Activated naive CD8-positive, alpha-beta T cell treated with anti-CD3 and anti-CD28 coated beads, Interleukin-2, amount 50 U/mL, for 24 hours (primary cell): ENCODE measurements at regions not wholly inside any gene's neighbourhood (a gene's known extent, or its start where the extent isn't known, plus 50 kb on each side); places are given as distances from the start of the nearest gene placed in this dataset.

Source experiments
- ATAC-seq: fragments of 150-1000 bp; cut with Tn5 transposase; one replicate; pipeline ENCODE4 v1.10.0; 2021
- DNase-seq: peaks from one replicate; pipeline ENCODE4 v3.0.0; 2021
- H3K27ac Mint-ChIP-seq: one replicate; pipeline ENCODE4 v1.8.0; 2021; ENCODE audit warnings: mild to moderate bottlenecking, mixed read lengths
- H3K27me3 Mint-ChIP-seq: one replicate; pipeline ENCODE4 v1.8.0; 2021; ENCODE audit warnings: mixed read lengths
- H3K36me3 Mint-ChIP-seq: one replicate; pipeline ENCODE4 v1.8.0; 2021; ENCODE audit warnings: low read depth, mixed read lengths
- H3K4me1 Mint-ChIP-seq: one replicate; pipeline ENCODE4 v1.8.0; 2021; ENCODE audit warnings: mixed read lengths
- H3K4me3 Mint-ChIP-seq: one replicate; pipeline ENCODE4 v1.8.0; 2021; ENCODE audit warnings: mild to moderate bottlenecking, moderate library complexity, mixed read lengths
- H3K9me3 Mint-ChIP-seq: one replicate; pipeline ENCODE4 v1.8.0; 2021; ENCODE audit warnings: mixed read lengths

- Mint-ChIP-seq H3K27ac (no peak overlapping the region), H3K27me3 (no peaks in the 10 kb centered on the region), H3K4me3 (no peak overlapping the region), H3K9me3 (peaks cover 6% of the 10 kb centered on the region), H3K36me3 (no peaks in the 10 kb centered on the region), H3K4me1 (no peaks in the 10 kb centered on the region)
- ATAC-seq (no peak), DNase-seq (no peak)
Measured at GRCh38 chr16:63623551-63624039, 1498.3 kb downstream of the CDH11 start.

DNA sequence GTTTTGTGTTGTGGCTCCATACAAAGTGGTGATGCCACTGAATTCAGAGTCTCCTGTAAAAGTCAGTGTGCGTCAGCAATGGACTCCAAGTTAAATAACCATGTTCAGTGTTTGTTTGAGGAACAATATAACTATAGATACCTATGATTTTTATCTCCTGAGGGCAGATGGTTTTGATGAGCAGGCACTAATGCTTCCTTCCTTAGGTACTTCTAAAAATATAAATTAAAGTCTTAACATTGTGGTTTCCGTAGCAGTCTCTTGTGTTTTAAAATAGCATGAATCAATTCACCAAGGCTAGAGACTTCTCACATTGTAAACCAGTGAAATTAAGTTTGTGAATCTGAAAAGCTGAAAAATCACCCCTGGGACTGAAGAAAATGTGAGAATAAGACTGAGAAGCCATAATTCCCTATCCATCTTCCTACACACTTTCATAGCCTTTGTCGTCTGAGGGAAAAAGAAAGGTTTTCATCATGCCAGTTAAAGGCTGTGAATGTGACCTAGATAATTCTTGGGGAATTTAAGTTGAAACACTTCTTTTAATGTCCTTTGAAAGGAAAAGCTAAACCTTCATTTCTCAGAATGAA, 1502.9 kb downstream of the CDH11 start:
- ATAC-seq, result no peak
- H3K27me3 Mint-ChIP-seq, result no peaks in the 10 kb centered on the region
- H3K36me3 Mint-ChIP-seq, result no peaks in the 10 kb centered on the region
- peaks cover 7% of the 10 kb centered on the region for H3K9me3 Mint-ChIP-seq
- DNase-seq, result no peak
- no peak overlapping the region for H3K4me3 Mint-ChIP-seq
- H3K4me1 Mint-ChIP-seq, result no peaks in the 10 kb centered on the region
- no peak overlapping the region for H3K27ac Mint-ChIP-seq

DNA sequence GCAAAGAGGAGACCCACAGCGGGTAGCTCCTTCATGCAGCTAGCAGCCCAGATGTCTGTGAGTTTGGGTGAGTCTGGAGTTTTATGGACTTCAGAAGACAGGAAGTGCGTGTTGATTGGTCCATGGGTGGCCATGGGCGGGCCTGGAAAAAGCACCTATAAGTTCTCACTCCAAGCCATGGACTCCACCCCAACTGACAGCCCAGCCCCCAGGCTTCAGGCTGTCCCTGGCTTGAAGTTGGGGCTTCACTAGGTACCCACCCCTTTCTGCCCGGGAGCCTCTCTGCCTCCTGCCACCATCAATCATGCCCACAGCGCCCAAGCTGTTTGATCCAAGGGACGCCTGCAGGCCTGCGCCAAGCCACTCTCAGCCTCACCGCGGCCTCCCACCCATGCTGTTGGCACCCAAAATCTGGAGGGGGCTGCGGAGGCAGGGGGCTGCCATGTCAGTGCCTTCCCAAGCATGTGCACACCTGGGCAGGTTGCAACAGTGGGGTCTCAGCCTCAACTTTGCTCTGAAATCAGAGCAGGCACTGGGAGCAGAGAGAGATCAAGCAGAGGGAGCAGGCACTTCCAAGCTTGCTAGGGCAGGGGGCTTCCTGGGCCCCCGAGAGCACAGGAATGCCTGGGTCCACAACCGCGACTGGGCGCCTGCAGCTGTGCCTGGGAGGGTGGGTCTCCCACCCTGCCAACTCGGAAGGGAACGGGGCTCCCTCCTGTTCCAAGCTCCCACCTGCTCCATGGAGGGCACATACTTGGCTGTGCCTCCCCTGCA, 1503.7 kb downstream of the CDH11 start:
- H3K9me3 Mint-ChIP-seq, result peaks cover 15% of the 10 kb centered on the region
- no peaks in the 10 kb centered on the region for H3K36me3 Mint-ChIP-seq
- no peaks in the 10 kb centered on the region for H3K4me1 Mint-ChIP-seq
- ATAC-seq (no peak), DNase-seq (no peak)
- no peak overlapping the region for H3K4me3 Mint-ChIP-seq
- H3K27me3 Mint-ChIP-seq, result no peaks in the 10 kb centered on the region
- no peak overlapping the region for H3K27ac Mint-ChIP-seq

GRCh38 chr16:63617047-63617989, 1504.5 kb downstream of the CDH11 start:
- Mint-ChIP-seq H3K4me3 (no peak overlapping the region), H3K36me3 (no peaks in the 10 kb centered on the region), H3K4me1 (no peaks in the 10 kb centered on the region), H3K27me3 (no peaks in the 10 kb centered on the region), H3K27ac (no peak overlapping the region), H3K9me3 (peaks cover 19% of the 10 kb centered on the region)
- ATAC-seq (no peak), DNase-seq (no peak)

GRCh38 chr16:63614429-63614828, 1507.4 kb downstream of the CDH11 start:
- no peak overlapping the region for H3K4me3 Mint-ChIP-seq
- ATAC-seq, result no peak
- H3K4me1 Mint-ChIP-seq, result no peaks in the 10 kb centered on the region
- H3K27me3 Mint-ChIP-seq, result no peaks in the 10 kb centered on the region
- H3K27ac Mint-ChIP-seq, result no peak overlapping the region
- DNase-seq, result no peak
- peaks cover 23% of the 10 kb centered on the region for H3K9me3 Mint-ChIP-seq
- no peaks in the 10 kb centered on the region for H3K36me3 Mint-ChIP-seq

DNA sequence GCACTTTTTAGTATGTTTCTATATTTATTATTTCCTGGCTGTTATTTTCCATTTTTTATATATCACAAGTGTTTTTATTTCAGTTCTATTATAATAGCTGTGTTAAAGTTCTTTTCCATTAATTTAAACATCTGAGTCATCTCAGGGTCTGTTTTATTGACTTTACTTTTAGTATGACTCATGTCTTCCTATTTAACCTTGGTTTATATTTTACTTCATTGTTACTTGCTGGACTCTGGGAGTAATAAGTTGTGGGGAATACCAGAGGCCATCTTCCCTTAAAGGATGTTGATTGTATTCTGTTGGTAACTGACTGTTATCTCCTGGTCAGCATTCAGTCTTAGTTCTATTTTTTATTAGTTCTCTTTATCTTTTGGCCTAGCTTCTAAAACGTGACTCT, 1508.2 kb downstream of the CDH11 start:
- no peak for DNase-seq
- Mint-ChIP-seq H3K27me3 (no peaks in the 10 kb centered on the region), H3K36me3 (no peaks in the 10 kb centered on the region), H3K4me3 (no peak overlapping the region), H3K9me3 (peaks cover 29% of the 10 kb centered on the region), H3K4me1 (no peaks in the 10 kb centered on the region), H3K27ac (no peak overlapping the region)
- no peak for ATAC-seq

- no peak overlapping the region for H3K27ac Mint-ChIP-seq
- H3K27me3 Mint-ChIP-seq, result no peaks in the 10 kb centered on the region
- ATAC-seq (no peak), DNase-seq (no peak)
- H3K36me3 Mint-ChIP-seq, result no peaks in the 10 kb centered on the region
- H3K4me1 Mint-ChIP-seq, result no peaks in the 10 kb centered on the region
- H3K4me3 Mint-ChIP-seq, result no peak overlapping the region
- H3K9me3 Mint-ChIP-seq, result peaks cover 29% of the 10 kb centered on the region
Measured at GRCh38 chr16:63612462-63613227, 1509.2 kb downstream of the CDH11 start.

GRCh38 chr16:63606778-63607177, 1515.1 kb downstream of the CDH11 start:
- no peaks in the 10 kb centered on the region for H3K4me1 Mint-ChIP-seq
- no peaks in the 10 kb centered on the region for H3K36me3 Mint-ChIP-seq
- H3K27me3 Mint-ChIP-seq, result no peaks in the 10 kb centered on the region
- no peak overlapping the region for H3K27ac Mint-ChIP-seq
- no peak overlapping the region for H3K4me3 Mint-ChIP-seq
- H3K9me3 Mint-ChIP-seq, result peaks cover 19% of the 10 kb centered on the region
- no peak for ATAC-seq
- no peak for DNase-seq

DNA sequence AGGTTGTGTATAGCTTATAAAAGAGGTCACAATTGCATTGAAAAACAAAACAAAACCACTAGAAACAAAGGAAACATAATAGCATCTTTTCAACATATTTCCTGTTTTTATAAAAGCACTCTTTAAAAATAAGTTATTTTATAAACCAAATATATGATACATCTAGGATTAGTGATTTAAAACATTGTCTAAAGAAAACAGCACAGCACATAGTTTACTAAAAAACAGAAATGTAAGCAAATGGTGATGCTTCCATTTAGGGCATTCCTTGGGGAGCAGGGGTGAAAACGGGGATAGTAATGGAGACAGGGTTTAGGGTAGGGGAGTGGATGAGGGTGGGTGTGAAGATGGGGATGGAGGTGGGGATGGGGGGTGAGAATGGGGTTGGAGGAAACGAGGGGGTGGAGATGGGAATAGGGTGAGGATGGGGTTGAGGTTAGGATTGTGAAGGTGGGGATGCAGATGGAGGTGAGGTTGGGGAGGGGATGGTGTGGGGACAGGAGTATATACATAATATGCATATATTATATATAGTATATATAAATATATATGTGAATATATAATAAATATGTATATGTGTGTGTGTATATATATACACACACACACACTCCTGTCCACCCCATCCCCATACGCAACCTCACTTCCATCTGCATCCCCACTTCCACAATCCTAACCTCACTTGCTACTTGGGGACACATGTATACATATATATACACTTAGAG, 1519.5 kb downstream of the CDH11 start:
- no peaks in the 10 kb centered on the region for H3K4me1 Mint-ChIP-seq
- H3K27me3 Mint-ChIP-seq, result no peaks in the 10 kb centered on the region
- no peak overlapping the region for H3K4me3 Mint-ChIP-seq
- DNase-seq, result no peak
- peaks cover 24% of the 10 kb centered on the region for H3K9me3 Mint-ChIP-seq
- no peak for ATAC-seq
- no peak overlapping the region for H3K27ac Mint-ChIP-seq
- H3K36me3 Mint-ChIP-seq, result no peaks in the 10 kb centered on the region

- Mint-ChIP-seq H3K27me3 (no peaks in the 10 kb centered on the region), H3K27ac (no peak overlapping the region), H3K9me3 (peaks cover 14% of the 10 kb centered on the region), H3K36me3 (no peaks in the 10 kb centered on the region), H3K4me3 (no peak overlapping the region), H3K4me1 (no peaks in the 10 kb centered on the region)
- DNase-seq (no peak), ATAC-seq (no peak)
Measured at GRCh38 chr16:63596716-63597115, 1525.1 kb downstream of the CDH11 start.

DNA sequence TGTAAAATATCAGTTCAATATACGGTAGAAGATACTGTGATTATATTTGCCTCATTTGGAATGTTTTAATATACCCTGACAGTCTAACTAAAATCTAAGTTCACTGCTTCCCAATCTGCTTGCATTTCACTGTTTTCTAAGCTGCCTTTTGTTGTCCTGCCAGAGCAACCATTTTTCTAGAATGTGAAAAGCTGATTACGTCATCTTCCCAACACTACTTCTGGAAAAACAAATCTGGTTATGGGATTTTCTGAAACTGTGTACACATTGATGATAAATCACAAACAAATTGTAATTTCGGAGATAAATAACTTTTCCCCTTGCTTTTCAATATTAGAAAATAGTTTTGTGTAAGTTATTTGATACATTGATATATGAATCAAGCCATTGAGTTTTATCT, 1529.0 kb downstream of the CDH11 start:
- no peak overlapping the region for H3K27ac Mint-ChIP-seq
- no peaks in the 10 kb centered on the region for H3K4me1 Mint-ChIP-seq
- no peak overlapping the region for H3K4me3 Mint-ChIP-seq
- H3K36me3 Mint-ChIP-seq, result no peaks in the 10 kb centered on the region
- H3K9me3 Mint-ChIP-seq, result peaks cover 9% of the 10 kb centered on the region
- DNase-seq (no peak), ATAC-seq (no peak)
- H3K27me3 Mint-ChIP-seq, result no peaks in the 10 kb centered on the region

DNA sequence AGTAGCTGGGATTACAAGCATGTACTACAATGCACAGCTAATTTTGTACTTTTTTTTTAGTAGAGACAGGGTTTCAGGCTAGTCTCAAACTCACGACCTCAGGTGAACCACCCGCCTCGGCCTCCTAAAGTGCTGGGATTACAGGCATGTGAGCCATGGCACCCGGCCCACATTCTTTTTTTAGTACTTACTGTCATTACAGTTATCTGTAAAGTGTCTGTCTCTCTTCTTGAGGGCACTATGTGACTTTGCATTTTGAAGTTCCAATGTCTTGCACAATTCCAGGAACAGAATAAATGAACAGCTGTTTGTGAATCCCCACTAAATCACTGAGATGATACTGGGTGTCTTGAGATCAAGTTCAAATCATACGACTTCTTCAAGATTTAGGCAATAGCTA, 1540.3 kb downstream of the CDH11 start:
- Mint-ChIP-seq H3K4me1 (no peaks in the 10 kb centered on the region), H3K9me3 (peaks cover 5% of the 10 kb centered on the region), H3K36me3 (no peaks in the 10 kb centered on the region), H3K4me3 (no peak overlapping the region), H3K27me3 (no peaks in the 10 kb centered on the region), H3K27ac (no peak overlapping the region)
- ATAC-seq (no peak), DNase-seq (no peak)

DNA sequence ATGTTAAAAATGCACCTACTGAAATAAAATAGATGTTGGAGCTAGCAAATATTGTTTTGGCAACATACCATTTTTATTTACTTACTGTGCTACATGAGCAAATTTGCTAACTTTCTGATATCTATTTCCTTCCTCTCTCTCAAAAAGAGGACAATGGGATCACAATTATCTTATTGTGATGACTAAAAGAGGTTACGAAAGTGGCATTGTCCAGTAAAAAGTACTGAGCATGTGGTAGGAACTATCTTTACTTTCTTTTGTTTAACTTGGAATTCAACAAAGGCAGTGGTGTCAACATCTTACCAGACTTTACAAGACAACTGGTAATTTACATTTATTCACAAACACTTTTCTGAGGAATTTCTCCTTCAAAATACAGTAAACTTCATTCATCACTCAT, 1542.6 kb upstream of the CDH8 start:
- no peaks in the 10 kb centered on the region for H3K4me1 Mint-ChIP-seq
- no peak for ATAC-seq
- no peak overlapping the region for H3K27ac Mint-ChIP-seq
- H3K36me3 Mint-ChIP-seq, result no peaks in the 10 kb centered on the region
- no peak overlapping the region for H3K4me3 Mint-ChIP-seq
- DNase-seq, result no peak
- no peaks in the 10 kb centered on the region for H3K27me3 Mint-ChIP-seq
- peaks cover 11% of the 10 kb centered on the region for H3K9me3 Mint-ChIP-seq

DNA sequence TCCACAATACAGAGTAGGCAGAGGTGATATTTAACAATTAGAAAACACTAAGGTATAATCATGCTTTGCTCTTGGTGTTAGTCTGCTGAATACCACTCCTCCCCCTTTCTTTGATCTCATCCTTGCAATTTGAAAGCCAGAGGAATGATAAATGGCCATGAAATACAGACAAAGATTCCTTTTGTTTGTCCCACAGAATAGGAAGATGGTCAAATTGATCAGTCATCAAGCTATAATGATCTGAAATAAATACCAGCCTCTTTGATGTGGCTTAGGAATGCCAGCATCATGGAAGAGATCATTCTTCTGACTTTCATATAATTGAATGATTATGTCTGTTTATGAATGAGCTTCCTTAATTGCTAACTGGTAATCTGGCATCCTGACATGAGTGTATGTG, 1541.7 kb upstream of the CDH8 start:
- Mint-ChIP-seq H3K36me3 (no peaks in the 10 kb centered on the region), H3K27me3 (no peaks in the 10 kb centered on the region), H3K9me3 (peaks cover 11% of the 10 kb centered on the region), H3K4me1 (no peaks in the 10 kb centered on the region), H3K27ac (no peak overlapping the region), H3K4me3 (no peak overlapping the region)
- DNase-seq (no peak), ATAC-seq (no peak)
